PC-3 (cell line): ENCODE measurements at regions not wholly inside any gene's neighbourhood (a gene's known extent, or its start where the extent isn't known, plus 50 kb on each side); places are given as distances from the start of the nearest gene placed in this dataset.

ENCODE experiments used
- ATAC-seq: fragments of 200-7000 bp; cut with Tn5 transposase; 2 replicates; pipeline ENCODE4 v1.9.1; 2020; ENCODE audit warnings: mild to moderate bottlenecking, moderate library complexity
- BruUV-seq: library from RNA; stranded (reverse); fragments of 400-500 nt; replicated peaks from 2 replicates; lab custom pipeline; 2021; lab: Mats Ljungman, UMichigan
- CTCF ChIA-PET: fragments of 300-600 bp; sonication (Branson Sonifier 250); formaldehyde crosslinking; loops from one replicate; lab custom pipeline; 2022; ENCODE audit warnings: antibody characterized with exemption; lab: Charles Lee
- POLR2A ChIA-PET: fragments of 300-600 bp; sonication (Branson Sonifier 250); formaldehyde crosslinking; loops from one replicate; lab custom pipeline; 2022; ENCODE audit warnings: antibody characterized with exemption; ENCODE audit not compliant: unreplicated experiment; lab: Charles Lee
- DNase-seq: peaks from one replicate; pipeline ENCODE4 v3.0.0-alpha.2; 2015
- H2AFZ ChIP-seq: fragments of 300-600 bp; sonication (generic); 2 replicates; pipeline ENCODE4 v1.6.0; 2016; ENCODE audit warnings: antibody characterized with exemption, low read length
- H3F3A ChIP-seq: fragments of 300-600 bp; sonication (generic); one replicate; pipeline ENCODE4 v1.6.0; 2017; ENCODE audit warnings: antibody characterized with exemption, low read length, control low read depth, mild to moderate bottlenecking; ENCODE audit not compliant: unreplicated experiment
- H3K27ac ChIP-seq: fragments of 300-600 bp; sonication (generic); 2 replicates; pipeline ENCODE4 v1.5.1; 2016; ENCODE audit warnings: mild to moderate bottlenecking, low read length
- H3K27me3 ChIP-seq: fragments of 300-600 bp; sonication (generic); 2 replicates; pipeline ENCODE4 v1.6.1; 2016; ENCODE audit warnings: low read length, mixed read lengths
- H3K36me3 ChIP-seq: fragments of 300-600 bp; sonication (generic); 2 replicates; pipeline ENCODE4 v1.6.1; 2016; ENCODE audit warnings: low read depth, mixed run types, low read length, mixed read lengths
- H3K4me1 ChIP-seq: fragments of 300-600 bp; sonication (generic); 2 replicates; pipeline ENCODE4 v1.5.1; 2016; ENCODE audit warnings: low read length; ENCODE audit not compliant: insufficient read depth
- H3K4me2 ChIP-seq: fragments of 300-600 bp; sonication (generic); 2 replicates; pipeline ENCODE4 v1.6.0; 2016; ENCODE audit warnings: low read length
- H3K4me3 ChIP-seq: fragments of 300-600 bp; sonication (generic); 2 replicates; pipeline ENCODE4 v1.5.1; 2016; ENCODE audit warnings: mild to moderate bottlenecking, low read length, mixed read lengths
- H3K79me2 ChIP-seq: fragments of 300-600 bp; sonication (generic); 2 replicates; pipeline ENCODE4 v1.6.1; 2017; ENCODE audit warnings: low read length, mixed read lengths
- H3K9ac ChIP-seq: fragments of 300-600 bp; sonication (generic); 2 replicates; pipeline ENCODE4 v1.6.0; 2016; ENCODE audit warnings: mild to moderate bottlenecking, low read length
- H3K9me2 ChIP-seq: fragments of 300-600 bp; sonication (generic); replicated peaks from 2 replicates; pipeline ENCODE4 v1.6.1; 2016; ENCODE audit warnings: mixed run types, low read length, mixed read lengths
- H3K9me3 ChIP-seq: fragments of 300-600 bp; sonication (generic); 2 replicates; pipeline ENCODE4 v1.6.1; 2016; ENCODE audit warnings: low read length, mixed read lengths
- H4K20me1 ChIP-seq: fragments of 300-600 bp; sonication (generic); 2 replicates; pipeline ENCODE4 v1.6.1; 2016; ENCODE audit warnings: low read length, mixed read lengths
- EZH2 ChIP-seq: fragments of 300-600 bp; sonication (generic); IDR thresholded peaks from one replicate; pipeline ENCODE4 v1.6.1; 2017; ENCODE audit warnings: antibody characterized with exemption, mild to moderate bottlenecking, low read length; ENCODE audit not compliant: unreplicated experiment
- EZH2phosphoT487 ChIP-seq: fragments of 300-600 bp; sonication (generic); IDR thresholded peaks from 2 replicates; pipeline ENCODE4 v1.6.1; 2018; ENCODE audit warnings: mild to moderate bottlenecking, antibody characterized with exemption, low read length, borderline replicate concordance
- intact Hi-C: fragments of 100-400 bp; cut with micrococcal nuclease; formaldehyde crosslinking; loops from 2 replicates; pipeline ENCODE4 v1.9.0; 2023
- TF ChIP-seq, protein P1 (sequence below): fragments of 300-600 bp; sonication (generic); conservative IDR thresholded peaks from 2 replicates; pipeline ENCODE4 v1.5.1; 2017; ENCODE audit warnings: antibody characterized with exemption, low read depth, mild to moderate bottlenecking, low read length

DNA sequence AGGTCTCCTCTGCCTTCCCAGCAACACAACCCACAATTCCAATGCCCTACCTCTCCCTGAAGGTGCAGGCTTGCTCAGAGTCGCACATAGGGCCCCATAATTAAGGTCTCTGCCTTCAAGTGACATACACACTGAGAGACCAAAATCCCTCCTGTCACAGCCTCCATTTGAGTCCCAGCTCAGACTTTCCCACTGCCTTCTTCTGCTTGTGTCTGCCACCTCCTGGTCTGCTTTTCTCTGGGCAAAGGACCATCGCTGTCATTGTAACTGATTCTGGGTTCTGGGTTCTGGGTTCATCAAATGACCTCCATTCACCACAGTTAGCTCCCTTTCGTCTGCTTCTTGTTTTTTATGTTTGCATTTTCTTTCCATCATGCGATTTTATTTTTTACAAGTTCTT lies 119.2 kb upstream of the ATP1B1 start:
- Histone ChIP-seq H3K79me2 (no peaks in the 10 kb centered on the region), H2AFZ (no peak overlapping the region), H4K20me1 (no peaks in the 10 kb centered on the region), H3K9me3 (no peaks in the 10 kb centered on the region), H3K4me1 (no peaks in the 10 kb centered on the region), H3K9me2 (no peaks in the 10 kb centered on the region; the same call in 1 of the 2 replicates), H3K4me3 (no peak overlapping the region), H3K27me3 (no peaks in the 10 kb centered on the region), H3K9ac (no peak overlapping the region), H3K4me2 (no peak overlapping the region), H3K27ac (no peak overlapping the region), H3F3A (no peaks in the 10 kb centered on the region), H3K36me3 (no peaks in the 10 kb centered on the region)
- TF ChIP-seq EZH2 (no peak), EZH2phosphoT487 (no peak)
- TF ChIP-seq, protein P1, sequence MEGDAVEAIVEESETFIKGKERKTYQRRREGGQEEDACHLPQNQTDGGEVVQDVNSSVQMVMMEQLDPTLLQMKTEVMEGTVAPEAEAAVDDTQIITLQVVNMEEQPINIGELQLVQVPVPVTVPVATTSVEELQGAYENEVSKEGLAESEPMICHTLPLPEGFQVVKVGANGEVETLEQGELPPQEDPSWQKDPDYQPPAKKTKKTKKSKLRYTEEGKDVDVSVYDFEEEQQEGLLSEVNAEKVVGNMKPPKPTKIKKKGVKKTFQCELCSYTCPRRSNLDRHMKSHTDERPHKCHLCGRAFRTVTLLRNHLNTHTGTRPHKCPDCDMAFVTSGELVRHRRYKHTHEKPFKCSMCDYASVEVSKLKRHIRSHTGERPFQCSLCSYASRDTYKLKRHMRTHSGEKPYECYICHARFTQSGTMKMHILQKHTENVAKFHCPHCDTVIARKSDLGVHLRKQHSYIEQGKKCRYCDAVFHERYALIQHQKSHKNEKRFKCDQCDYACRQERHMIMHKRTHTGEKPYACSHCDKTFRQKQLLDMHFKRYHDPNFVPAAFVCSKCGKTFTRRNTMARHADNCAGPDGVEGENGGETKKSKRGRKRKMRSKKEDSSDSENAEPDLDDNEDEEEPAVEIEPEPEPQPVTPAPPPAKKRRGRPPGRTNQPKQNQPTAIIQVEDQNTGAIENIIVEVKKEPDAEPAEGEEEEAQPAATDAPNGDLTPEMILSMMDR, result no peak
- ChIA-PET CTCF (no interaction called here), POLR2A (no interaction called here)
- no TSS peak for BruUV-seq
- intact Hi-C loops, result no loop called here
- DNase-seq, result no peak
- ATAC-seq, result no peak

DNA sequence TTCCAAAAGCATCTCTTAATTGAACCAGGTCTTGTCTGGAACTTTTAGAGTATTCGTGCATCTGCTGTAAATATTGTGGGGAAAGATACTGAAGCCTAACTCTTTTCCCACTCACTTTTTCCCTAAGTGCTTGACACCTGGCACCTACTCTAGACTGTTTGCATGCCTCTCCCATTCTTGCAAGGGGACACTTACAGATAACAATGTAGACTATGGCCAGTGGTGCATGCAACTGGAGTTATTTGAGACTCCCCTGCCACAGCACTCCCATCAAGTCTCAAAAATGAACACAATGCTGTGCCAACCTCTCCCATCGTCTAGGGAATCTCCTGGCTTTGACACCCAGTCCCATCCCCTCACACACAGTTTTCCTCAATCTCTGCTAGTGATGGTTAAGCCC lies 118.6 kb upstream of the ATP1B1 start:
- no peak for DNase-seq
- no peak overlapping the region for H3K4me2 ChIP-seq

DNA sequence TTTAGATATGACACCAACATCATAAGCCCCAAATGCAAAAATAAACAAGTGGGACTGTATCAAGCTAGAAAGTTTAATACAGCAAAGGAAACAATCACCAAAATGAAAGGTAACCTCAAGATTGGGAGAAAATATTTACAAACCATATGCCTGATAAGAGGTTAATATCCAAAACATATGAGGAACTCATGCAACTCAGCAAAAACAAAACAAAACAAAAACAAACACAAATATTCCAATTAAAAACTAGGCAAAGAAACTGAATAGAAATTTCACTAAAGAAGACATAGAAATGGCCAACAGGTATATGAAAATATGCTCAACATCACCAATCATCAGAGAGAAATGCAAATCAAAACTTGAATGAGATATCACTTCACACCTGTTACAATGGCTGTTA lies 116.5 kb upstream of the ATP1B1 start:
- TF ChIP-seq EZH2, result no peak
- no peak for TF ChIP-seq EZH2phosphoT487
- TF ChIP-seq, protein P1, result no peak
- CTCF ChIA-PET, result no interaction called here
- no peaks in the 10 kb centered on the region for H3K9me3 ChIP-seq
- no peaks in the 10 kb centered on the region for H3F3A ChIP-seq
- H3K4me3 ChIP-seq, result no peak overlapping the region
- no peak overlapping the region for H2AFZ ChIP-seq
- H3K9ac ChIP-seq, result no peak overlapping the region
- ATAC-seq (no peak), DNase-seq (no peak)
- H3K9me2 ChIP-seq, result no peaks in the 10 kb centered on the region; the same call in 1 of the 2 replicates
- no peaks in the 10 kb centered on the region for H3K36me3 ChIP-seq
- no peaks in the 10 kb centered on the region for H3K79me2 ChIP-seq
- no peak overlapping the region for H3K4me2 ChIP-seq
- H3K27me3 ChIP-seq, result no peaks in the 10 kb centered on the region
- H4K20me1 ChIP-seq, result no peaks in the 10 kb centered on the region
- intact Hi-C loops, result no loop called here
- no peaks in the 10 kb centered on the region for H3K4me1 ChIP-seq
- no peak overlapping the region for H3K27ac ChIP-seq
- BruUV-seq, result no TSS peak
- POLR2A ChIA-PET, result no interaction called here

More for the DNA sequence above, 118.6 kb upstream of the ATP1B1 start:
- TF ChIP-seq, protein P1, result no peak
- TF ChIP-seq EZH2phosphoT487 (no peak), EZH2 (no peak)
- no peaks in the 10 kb centered on the region for H3K27me3 ChIP-seq
- no peak for ATAC-seq
- no peaks in the 10 kb centered on the region for H4K20me1 ChIP-seq
- H3K9me3 ChIP-seq, result no peaks in the 10 kb centered on the region
- H3K79me2 ChIP-seq, result no peaks in the 10 kb centered on the region
- no TSS peak for BruUV-seq
- H2AFZ ChIP-seq, result no peak overlapping the region
- POLR2A ChIA-PET, result no interaction called here
- CTCF ChIA-PET, result no interaction called here
- no peak overlapping the region for H3K9ac ChIP-seq
- H3K4me3 ChIP-seq, result no peak overlapping the region
- no peaks in the 10 kb centered on the region for H3F3A ChIP-seq
- H3K36me3 ChIP-seq, result no peaks in the 10 kb centered on the region
- no peaks in the 10 kb centered on the region; the same call in 1 of the 2 replicates for H3K9me2 ChIP-seq
- intact Hi-C loops, result no loop called here
- H3K27ac ChIP-seq, result no peak overlapping the region
- no peaks in the 10 kb centered on the region for H3K4me1 ChIP-seq
